ENCODE measurements at regions not wholly inside any gene's neighbourhood (a gene's known extent, or its start where the extent isn't known, plus 50 kb on each side); places are given as distances from the start of the nearest gene placed in this dataset.
"Not testable (repeated sequence)": the region's sequence is repeated elsewhere in the genome, so short reads cannot be mapped to it uniquely, and the experiment has no call there.

GRCh38 chr1:174080819-174081218 is 58.7 kb upstream of the RC3H1 start:
- dilution Hi-C loops (cut with MboI; ENCODE audit: extremely low pct_ligation_motif_present, low sequenced_read_pairs), result no loop called here
- no peak for DNase-seq (ENCODE audit: low read depth, low spot score)
- H3K9me1 ChIP-seq (ENCODE audit: control insufficient read depth, extremely low read depth, insufficient read depth, low read length), result no peaks in the 10 kb centered on the region
- no peaks in the 10 kb centered on the region for H4K20me1 ChIP-seq (ENCODE audit: control insufficient read depth, extremely low read depth, insufficient read depth, low read length)
- H3K27me3 ChIP-seq (ENCODE audit: control insufficient read depth, extremely low read depth, insufficient read depth, low read length), result no peaks in the 10 kb centered on the region
- no peak overlapping the region for H3K27ac ChIP-seq (ENCODE audit: control insufficient read depth, insufficient read depth, low read length)
- no peak overlapping the region for H3K9ac ChIP-seq (ENCODE audit: control insufficient read depth, extremely low read depth, insufficient read depth, low read length)
- H2AFZ ChIP-seq (ENCODE audit: control insufficient read depth, low read length), result no peak overlapping the region
- no peak overlapping the region for H3K4me3 ChIP-seq (ENCODE audit: control insufficient read depth in 2 of 3, extremely low read depth in 1 of 3, insufficient read depth in 2 of 3, low read depth in 1 of 3, low read length in 3 of 3)
- no peaks in the 10 kb centered on the region for H3K79me2 ChIP-seq (ENCODE audit: control insufficient read depth, insufficient read depth, low read length)
- H3K4me2 ChIP-seq (ENCODE audit: control insufficient read depth, extremely low read depth, insufficient read depth, low read depth, low read length), result no peak overlapping the region
- no peaks in the 10 kb centered on the region for H3K4me1 ChIP-seq (ENCODE audit: control insufficient read depth, extremely low read depth, insufficient read depth, low read length)
- TF ChIP-seq EZH2 (IDR thresholded peaks at IDR 0.05; ENCODE audit: low read length), result no peak
- no peak for TF ChIP-seq CTCF (optimal IDR thresholded peaks at IDR 0.05 in 1 of 3, IDR thresholded peaks at IDR 0.05 in 1 of 3, conservative IDR thresholded peaks at IDR 0.05 in 1 of 3; ENCODE audit: extremely low read depth in 1 of 3, insufficient read depth in 2 of 3, low read length in 3 of 3)
- no peak for FAIRE-seq
- H3K9me3 ChIP-seq (ENCODE audit: control insufficient read depth, low read depth, low read length), result no peaks in the 10 kb centered on the region
- no peaks in the 10 kb centered on the region for H3K36me3 ChIP-seq (ENCODE audit: control insufficient read depth in 2 of 2, extremely low read depth in 1 of 2, insufficient read depth in 2 of 2, low read length in 2 of 2)

- Histone ChIP-seq H3K9me1 (ENCODE audit: control insufficient read depth, extremely low read depth, insufficient read depth, low read length) (no peaks in the 10 kb centered on the region), H3K27ac (ENCODE audit: control insufficient read depth, insufficient read depth, low read length) (no peak overlapping the region), H3K27me3 (ENCODE audit: control insufficient read depth, extremely low read depth, insufficient read depth, low read length) (no peaks in the 10 kb centered on the region), H4K20me1 (ENCODE audit: control insufficient read depth, extremely low read depth, insufficient read depth, low read length) (no peaks in the 10 kb centered on the region), H3K79me2 (ENCODE audit: control insufficient read depth, insufficient read depth, low read length) (no peaks in the 10 kb centered on the region), H3K4me2 (ENCODE audit: control insufficient read depth, extremely low read depth, insufficient read depth, low read depth, low read length) (no peak overlapping the region), H3K9ac (ENCODE audit: control insufficient read depth, extremely low read depth, insufficient read depth, low read length) (no peak overlapping the region), H2AFZ (ENCODE audit: control insufficient read depth, low read length) (no peak overlapping the region), H3K9me3 (ENCODE audit: control insufficient read depth, low read depth, low read length) (no peaks in the 10 kb centered on the region), H3K36me3 (ENCODE audit: control insufficient read depth in 2 of 2, extremely low read depth in 1 of 2, insufficient read depth in 2 of 2, low read length in 2 of 2) (no peaks in the 10 kb centered on the region), H3K4me1 (ENCODE audit: control insufficient read depth, extremely low read depth, insufficient read depth, low read length) (no peaks in the 10 kb centered on the region), H3K4me3 (ENCODE audit: control insufficient read depth in 2 of 3, extremely low read depth in 1 of 3, insufficient read depth in 2 of 3, low read depth in 1 of 3, low read length in 3 of 3) (no peak overlapping the region)
- no peak for DNase-seq (ENCODE audit: low read depth, low spot score)
- TF ChIP-seq EZH2 (IDR thresholded peaks at IDR 0.05; ENCODE audit: low read length) (no peak), CTCF (optimal IDR thresholded peaks at IDR 0.05 in 1 of 3, IDR thresholded peaks at IDR 0.05 in 1 of 3, conservative IDR thresholded peaks at IDR 0.05 in 1 of 3; ENCODE audit: extremely low read depth in 1 of 3, insufficient read depth in 2 of 3, low read length in 3 of 3) (no peak)
- FAIRE-seq, result no peak
- dilution Hi-C loops (cut with MboI; ENCODE audit: extremely low pct_ligation_motif_present, low sequenced_read_pairs), result no loop called here
Measured at GRCh38 chr1:174079796-174080195, 57.6 kb upstream of the RC3H1 start.

DNA sequence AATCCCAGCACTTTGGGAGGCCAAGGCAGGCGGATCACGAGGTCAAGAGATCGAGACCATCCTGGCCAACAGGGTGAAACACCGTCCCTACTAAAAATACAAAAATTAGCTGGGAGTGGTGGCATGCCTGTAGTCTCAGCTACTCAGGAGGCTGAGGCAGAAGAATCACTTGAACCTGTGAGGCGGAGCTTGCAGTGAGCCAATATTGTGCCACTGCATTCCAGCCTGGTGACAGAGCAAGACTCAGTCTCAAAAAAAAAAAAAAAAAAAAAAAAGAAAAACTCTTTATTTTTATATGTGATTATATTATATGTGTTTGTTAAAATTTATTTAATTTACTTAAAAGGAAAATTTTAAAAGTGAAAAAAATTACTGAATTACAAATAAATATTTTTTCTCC is 56.8 kb upstream of the RC3H1 start:
- H3K9me1 ChIP-seq (ENCODE audit: control insufficient read depth, extremely low read depth, insufficient read depth, low read length); H3K27me3 ChIP-seq (ENCODE audit: control insufficient read depth, extremely low read depth, insufficient read depth, low read length); H3K4me1 ChIP-seq (ENCODE audit: control insufficient read depth, extremely low read depth, insufficient read depth, low read length); FAIRE-seq; dilution Hi-C loops (cut with MboI; ENCODE audit: extremely low pct_ligation_motif_present, low sequenced_read_pairs); H2AFZ ChIP-seq (ENCODE audit: control insufficient read depth, low read length); H3K9me3 ChIP-seq (ENCODE audit: control insufficient read depth, low read depth, low read length); H3K36me3 ChIP-seq (ENCODE audit: control insufficient read depth in 2 of 2, extremely low read depth in 1 of 2, insufficient read depth in 2 of 2, low read length in 2 of 2); H4K20me1 ChIP-seq (ENCODE audit: control insufficient read depth, extremely low read depth, insufficient read depth, low read length); H3K27ac ChIP-seq (ENCODE audit: control insufficient read depth, insufficient read depth, low read length); H3K4me3 ChIP-seq (ENCODE audit: control insufficient read depth in 2 of 3, extremely low read depth in 1 of 3, insufficient read depth in 2 of 3, low read depth in 1 of 3, low read length in 3 of 3); DNase-seq (ENCODE audit: low read depth, low spot score); H3K9ac ChIP-seq (ENCODE audit: control insufficient read depth, extremely low read depth, insufficient read depth, low read length); H3K79me2 ChIP-seq (ENCODE audit: control insufficient read depth, insufficient read depth, low read length); H3K4me2 ChIP-seq (ENCODE audit: control insufficient read depth, extremely low read depth, insufficient read depth, low read depth, low read length): not testable (repeated sequence)
